Peyer's patch (tissue), 4 donors: ENCODE measurements at regions not wholly inside any gene's neighbourhood (a gene's known extent, or its start where the extent isn't known, plus 50 kb on each side); places are given as distances from the start of the nearest gene placed in this dataset.

Experiments
- DNase-seq, 3 donors: peaks; one replicate each; pipeline ENCODE4 v3.0.0-alpha.2; 2017 to 2019
- H3K27ac ChIP-seq, 4 donors: fragments of 200-600 bp; sonication (generic); one replicate each; pipeline ENCODE4 v1.5.1; 2016 to 2019
- H3K27me3 ChIP-seq, 2 donors: fragments of 200-600 bp; sonication (generic); one replicate each; pipeline ENCODE4 v1.5.1; 2019
- H3K36me3 ChIP-seq, 3 donors: fragments of 200-600 bp; sonication (generic); one replicate each; pipeline ENCODE4 v1.5.1; 2016 to 2019
- H3K4me1 ChIP-seq, 4 donors: fragments of 200-600 bp; sonication (generic); one replicate each; pipeline ENCODE4 v1.5.1; 2016 to 2019
- H3K4me3 ChIP-seq, 4 donors: fragments of 200-600 bp; sonication (generic); 1 replicate in 3 of 4; 2 replicates in 1 of 4; pipeline ENCODE4 v1.5.1; 2016 to 2019; ENCODE audit warnings: mild to moderate bottlenecking in 1 of 4
- H3K9me3 ChIP-seq, 4 donors: fragments of 200-600 bp; sonication (generic); one replicate each; pipeline ENCODE4 v1.5.1; 2016 to 2019; ENCODE audit warnings: mild to moderate bottlenecking in 1 of 4
- CTCF ChIP-seq, 6 experiments: fragments of 450-650 bp in 4 of 6; fragments of 200-600 bp in 2 of 6; sonication (generic) in 1 of 6; IDR thresholded peaks; one replicate each; pipeline ENCODE4 v1.5.1; 2017 to 2019; ENCODE audit warnings: antibody characterized with exemption in 6 of 6, mild to moderate bottlenecking in 3 of 6, moderate library complexity in 1 of 6
- POLR2A ChIP-seq, 2 donors: fragments of 450-650 bp; IDR thresholded peaks; one replicate each; pipeline ENCODE4 v1.5.1; 2017; ENCODE audit warnings: antibody characterized with exemption in 2 of 2, mild to moderate bottlenecking in 2 of 2, moderate library complexity in 2 of 2

GRCh38 chr10:30228417-30229036 lies 120.6 kb downstream of the MTPAP start:
- H3K4me3 ChIP-seq = no peak overlapping the region
- TF ChIP-seq CTCF (IDR thresholded peaks at IDR 0.05) (no peak), POLR2A (IDR thresholded peaks at IDR 0.05) (no peak)
- H3K27ac ChIP-seq = no peak overlapping the region
- no peaks in the 10 kb centered on the region for H3K36me3 ChIP-seq
- H3K4me1 ChIP-seq = no peaks in the 10 kb centered on the region
- H3K9me3 ChIP-seq = no peaks in the 10 kb centered on the region
- no peaks in the 10 kb centered on the region for H3K27me3 ChIP-seq
- no peak for DNase-seq

GRCh38 chr10:30227481-30227880 lies 121.6 kb downstream of the MTPAP start:
- no peak for DNase-seq
- Histone ChIP-seq H3K4me3 (no peak overlapping the region), H3K9me3 (no peaks in the 10 kb centered on the region)

GRCh38 chr10:30219971-30220751 lies 128.9 kb downstream of the MTPAP start:
- no peaks in the 10 kb centered on the region for H3K27me3 ChIP-seq
- no peak overlapping the region for H3K4me3 ChIP-seq
- no peaks in the 10 kb centered on the region for H3K4me1 ChIP-seq
- no peaks in the 10 kb centered on the region for H3K9me3 ChIP-seq
- no peak for DNase-seq
- H3K27ac ChIP-seq = no peak overlapping the region
- TF ChIP-seq CTCF (IDR thresholded peaks at IDR 0.05) = no peak
- no peak for TF ChIP-seq POLR2A (IDR thresholded peaks at IDR 0.05)
- no peaks in the 10 kb centered on the region for H3K36me3 ChIP-seq

More at GRCh38 chr10:30227481-30227880, 121.6 kb downstream of the MTPAP start:
- TF ChIP-seq POLR2A (IDR thresholded peaks at IDR 0.05) (no peak), CTCF (IDR thresholded peaks at IDR 0.05) (no peak)
- Histone ChIP-seq H3K36me3 (no peaks in the 10 kb centered on the region), H3K4me1 (no peaks in the 10 kb centered on the region), H3K27me3 (no peaks in the 10 kb centered on the region), H3K27ac (no peak overlapping the region)

GRCh38 chr10:30216821-30217220 lies 132.3 kb downstream of the MTPAP start:
- Histone ChIP-seq H3K27ac (no peak overlapping the region), H3K36me3 (no peaks in the 10 kb centered on the region), H3K4me1 (no peaks in the 10 kb centered on the region), H3K27me3 (no peaks in the 10 kb centered on the region), H3K9me3 (no peaks in the 10 kb centered on the region), H3K4me3 (no peak overlapping the region)
- DNase-seq = no peak
- TF ChIP-seq POLR2A (IDR thresholded peaks at IDR 0.05) (no peak), CTCF (IDR thresholded peaks at IDR 0.05) (no peak)

- H3K4me3 ChIP-seq = no peak overlapping the region
- H3K36me3 ChIP-seq = no peaks in the 10 kb centered on the region
- H3K4me1 ChIP-seq = no peaks in the 10 kb centered on the region
- H3K9me3 ChIP-seq = no peaks in the 10 kb centered on the region
- H3K27me3 ChIP-seq = no peaks in the 10 kb centered on the region
- no peak for DNase-seq
- TF ChIP-seq CTCF (IDR thresholded peaks at IDR 0.05) = no peak
- H3K27ac ChIP-seq = no peak overlapping the region
Measured at GRCh38 chr10:30215623-30216022, 133.5 kb downstream of the MTPAP start.
